ENCODE measurements at regions not wholly inside any gene's neighbourhood (a gene's known extent, or its start where the extent isn't known, plus 50 kb on each side); places are given as distances from the start of the nearest gene placed in this dataset.

- TF ChIP-seq CTCF (IDR thresholded peaks at IDR 0.05) (no peak), POLR2A (IDR thresholded peaks at IDR 0.05) (no peak)
These were observed 719.0 kb upstream of the ZNF385D start for GRCh38 chr3:22469995-22470394.
